GM12892 (cell line): ENCODE measurements at regions not wholly inside any gene's neighbourhood (a gene's known extent, or its start where the extent isn't known, plus 50 kb on each side); places are given as distances from the start of the nearest gene placed in this dataset.

Experiments
- POLR2A ChIP-seq: IDR thresholded peaks from 2 replicates; pipeline ENCODE4 v1.6.1; 2011; ENCODE audit warnings: low read depth, low read length, control low read depth
- POLR2AphosphoS5 ChIP-seq: IDR thresholded peaks from 2 replicates; pipeline ENCODE4 v1.6.1; 2011; ENCODE audit warnings: low read depth, low read length, control low read depth
- TAF1 ChIP-seq: IDR thresholded peaks from 2 replicates; pipeline ENCODE4 v1.6.1; 2011; ENCODE audit warnings: low read depth, mild to moderate bottlenecking, control low read depth, low read length, borderline replicate concordance

GRCh38 chr12:126019385-126019784 is 954.1 kb downstream of the AACS start:
- TF ChIP-seq POLR2A = no peak
- TF ChIP-seq POLR2AphosphoS5 = no peak
- no peak for TF ChIP-seq TAF1
